C1 segment of cervical spinal cord (tissue), 14 donors: ENCODE measurements at regions not wholly inside any gene's neighbourhood (a gene's known extent, or its start where the extent isn't known, plus 50 kb on each side); places are given as distances from the start of the nearest gene placed in this dataset.

Experiments used
- DNase-seq, 14 donors: peaks; one replicate each; lab custom pipeline; 2025; lab: John Stamatoyannopoulos, UW

- DNase-seq, result no peak
Observed at GRCh38 chr14:100381395-100382105, 58.4 kb downstream of the SLC25A47 start.

- DNase-seq, result no peak
Observed at GRCh38 chr14:100382106-100382455, 58.9 kb downstream of the SLC25A47 start.

- peak in 9 of 14 donors; percentile 13 to 65 (median 30) for DNase-seq
Observed at GRCh38 chr14:100383727-100384158, 60.6 kb downstream of the SLC25A47 start.

- peak in 2 of 14 donors; percentile 28 to 86 for DNase-seq
Observed at GRCh38 chr14:100384277-100384676, 61.1 kb downstream of the SLC25A47 start.

- peak in 1 of 14 donors; percentile 79 for DNase-seq
Observed at GRCh38 chr14:100384819-100385813, 62.0 kb downstream of the SLC25A47 start.

- DNase-seq, result no peak
Observed at GRCh38 chr14:100386121-100386520, 63.0 kb downstream of the SLC25A47 start.

GRCh38 chr14:100386846-100387245 is 63.7 kb downstream of the SLC25A47 start:
- DNase-seq, result no peak

GRCh38 chr14:100387450-100387849 is 64.3 kb downstream of the SLC25A47 start:
- no peak for DNase-seq

- DNase-seq, result no peak
Observed at GRCh38 chr14:100388103-100389054, 65.2 kb downstream of the SLC25A47 start.

- peak in 1 of 14 donors; percentile 84 for DNase-seq
Observed at GRCh38 chr14:100389497-100390104, 66.5 kb downstream of the SLC25A47 start.

GRCh38 chr14:100391173-100391572 is 68.0 kb downstream of the SLC25A47 start:
- no peak for DNase-seq

- DNase-seq, result no peak
Observed at GRCh38 chr14:100391724-100392123, 68.6 kb downstream of the SLC25A47 start.

- DNase-seq, result no peak
Observed at GRCh38 chr14:100392356-100392755, 69.2 kb downstream of the SLC25A47 start.

- DNase-seq, result no peak
Observed at GRCh38 chr14:100393362-100393761, 70.2 kb downstream of the SLC25A47 start.

- DNase-seq, result no peak
Observed at GRCh38 chr14:100393906-100394732, 71.0 kb downstream of the SLC25A47 start.

- DNase-seq, result no peak
Observed at GRCh38 chr14:100394886-100395672, 71.9 kb downstream of the SLC25A47 start.

GRCh38 chr14:100396266-100396795 is 73.2 kb downstream of the SLC25A47 start:
- no peak for DNase-seq

GRCh38 chr14:100397005-100397404 is 73.9 kb downstream of the SLC25A47 start:
- no peak for DNase-seq

- no peak for DNase-seq
Observed at GRCh38 chr14:100398044-100398443, 74.9 kb downstream of the SLC25A47 start.
